Effector memory CD4-positive, alpha-beta T cell (primary cell): ENCODE measurements at regions not wholly inside any gene's neighbourhood (a gene's known extent, or its start where the extent isn't known, plus 50 kb on each side); places are given as distances from the start of the nearest gene placed in this dataset.
"Not testable (repeated sequence)": the region's sequence is repeated elsewhere in the genome, so short reads cannot be mapped to it uniquely, and the experiment has no call there.

Experiments used
- DNase-seq, 3 donors: peaks; one replicate each; pipeline ENCODE4 v3.0.0-alpha.2; 2020
- H3K27ac ChIP-seq: 2 replicates; pipeline ENCODE4 v1.7.0; 2013; ENCODE audit warnings: mild to moderate bottlenecking, low read length, moderate library complexity; ENCODE audit not compliant: insufficient read depth, poor library complexity, severe bottlenecking
- H3K27me3 ChIP-seq: replicated peaks from 2 replicates; pipeline ENCODE4 v1.7.0; 2013; ENCODE audit warnings: mild to moderate bottlenecking, low read length; ENCODE audit not compliant: insufficient read depth, control insufficient read depth, poor library complexity, severe bottlenecking
- H3K36me3 ChIP-seq: 2 replicates; pipeline ENCODE4 v1.7.0; 2013; ENCODE audit warnings: mild to moderate bottlenecking, low read length, moderate library complexity; ENCODE audit not compliant: control insufficient read depth, insufficient read depth
- H3K4me1 ChIP-seq: 2 replicates; pipeline ENCODE4 v1.7.0; 2013; ENCODE audit warnings: low read length, mild to moderate bottlenecking; ENCODE audit not compliant: control insufficient read depth, insufficient read depth, poor library complexity, severe bottlenecking
- H3K4me3 ChIP-seq: 2 replicates; pipeline ENCODE4 v1.7.0; 2013; ENCODE audit warnings: low read length, low read depth, mild to moderate bottlenecking; ENCODE audit not compliant: insufficient read depth, poor library complexity, severe bottlenecking
- H3K9me3 ChIP-seq: 2 replicates; pipeline ENCODE4 v1.7.0; 2013; ENCODE audit warnings: mild to moderate bottlenecking, low read length, moderate library complexity; ENCODE audit not compliant: control insufficient read depth

DNA sequence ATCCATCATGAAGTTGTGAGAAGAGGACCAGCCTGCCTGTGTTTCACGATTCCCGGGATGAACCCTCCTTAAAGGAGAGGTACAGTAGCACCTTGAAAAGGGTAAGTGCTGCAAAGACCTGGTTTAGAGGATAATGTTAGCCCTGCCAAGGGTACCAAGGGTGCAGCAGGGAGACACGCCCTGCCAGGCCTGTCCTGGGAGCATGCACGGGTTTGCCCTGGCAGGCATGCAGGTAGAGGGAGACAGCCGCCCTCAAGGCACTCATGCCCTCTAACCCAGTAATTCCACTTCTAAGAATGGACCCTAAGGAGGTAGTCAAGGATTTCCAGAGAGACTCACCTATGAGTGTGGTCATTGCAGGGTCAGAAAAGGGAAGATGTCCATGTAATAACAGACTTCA lies 65.0 kb downstream of the DIO3 start:
- H3K36me3 ChIP-seq = no peaks in the 10 kb centered on the region
- peaks cover 9% of the 10 kb centered on the region for H3K4me1 ChIP-seq
- no peaks in the 10 kb centered on the region for H3K27me3 ChIP-seq
- H3K27ac ChIP-seq = no peak overlapping the region
- no peak for DNase-seq
- no peaks in the 10 kb centered on the region for H3K9me3 ChIP-seq
- no peak overlapping the region for H3K4me3 ChIP-seq

DNA sequence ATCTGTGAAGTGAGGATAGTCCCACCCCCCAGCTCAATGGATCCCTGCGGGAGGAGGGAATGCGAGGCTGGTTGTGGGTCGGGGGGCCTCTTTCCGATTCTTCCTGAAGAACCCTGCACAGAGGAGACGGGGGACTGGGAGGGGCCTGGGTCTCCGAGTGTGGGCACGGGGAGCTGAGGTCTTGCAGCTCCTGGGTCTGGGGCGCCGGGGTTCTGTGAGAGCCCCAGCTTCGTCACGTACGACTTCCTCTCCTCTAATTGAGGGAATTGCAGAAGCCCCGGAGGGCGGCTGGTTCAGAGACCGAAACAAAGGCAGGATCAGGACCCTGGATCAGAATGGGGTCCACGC lies 66.6 kb downstream of the DIO3 start:
- Histone ChIP-seq H3K27ac (no peak overlapping the region), H3K9me3 (no peaks in the 10 kb centered on the region), H3K4me1 (peaks cover 9% of the 10 kb centered on the region), H3K36me3 (no peaks in the 10 kb centered on the region), H3K4me3 (no peak overlapping the region), H3K27me3 (no peaks in the 10 kb centered on the region)
- DNase-seq = no peak

DNA sequence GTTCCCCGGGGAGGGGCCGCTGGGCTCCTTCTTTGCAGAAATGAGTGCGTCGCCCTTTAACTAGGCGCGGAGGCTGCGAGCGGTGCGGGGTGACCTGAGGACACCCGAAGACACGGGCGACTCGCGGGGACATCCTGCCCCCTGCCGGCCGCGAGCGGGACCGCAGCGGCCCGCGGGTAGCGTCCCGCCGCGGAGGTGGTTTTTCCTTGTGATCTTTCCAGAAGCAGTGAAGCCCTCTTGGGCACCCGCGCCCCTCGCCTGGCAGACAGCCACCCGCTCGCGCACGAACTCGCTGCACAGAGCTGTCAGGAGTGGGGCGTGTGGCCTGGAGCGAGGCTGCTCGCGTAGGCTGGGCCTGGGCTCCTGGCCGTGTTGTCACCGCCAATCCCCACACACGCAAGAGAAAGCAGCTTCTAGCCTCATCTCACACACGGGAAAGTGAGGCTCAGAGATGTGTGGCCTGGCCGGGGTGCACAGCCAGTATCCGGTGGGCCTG lies 67.2 kb downstream of the DIO3 start:
- Histone ChIP-seq H3K4me1 (peaks cover 9% of the 10 kb centered on the region), H3K9me3 (no peaks in the 10 kb centered on the region), H3K36me3 (no peaks in the 10 kb centered on the region), H3K27me3 (no peaks in the 10 kb centered on the region), H3K27ac (no peak overlapping the region), H3K4me3 (no peak overlapping the region)
- DNase-seq = peak; percentile 39 to 47 (median 43)

DNA sequence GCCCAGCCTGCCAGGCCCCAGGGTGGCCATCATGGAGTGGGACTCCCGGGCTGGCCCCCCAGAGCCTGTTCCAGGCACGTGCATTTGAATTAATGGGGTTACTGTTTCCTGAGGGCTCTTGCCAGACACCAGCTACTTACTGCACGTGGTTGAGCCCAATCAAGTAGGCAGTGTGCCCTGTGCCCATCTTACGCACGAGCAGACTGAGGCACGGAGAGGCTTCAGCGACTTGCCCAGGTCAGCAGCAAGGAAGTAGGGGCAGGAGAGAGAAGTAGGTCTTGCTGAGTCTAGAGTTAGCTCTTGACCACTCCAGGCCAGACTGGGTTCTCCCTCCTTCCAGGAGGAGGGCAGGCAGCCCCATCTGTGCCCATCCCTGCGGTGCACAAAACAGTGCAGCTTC lies 67.7 kb downstream of the DIO3 start:
- Histone ChIP-seq H3K4me3 (no peak overlapping the region), H3K27me3 (no peaks in the 10 kb centered on the region), H3K36me3 (no peaks in the 10 kb centered on the region), H3K4me1 (peaks cover 9% of the 10 kb centered on the region), H3K9me3 (no peaks in the 10 kb centered on the region), H3K27ac (no peak overlapping the region)
- DNase-seq = no peak

DNA sequence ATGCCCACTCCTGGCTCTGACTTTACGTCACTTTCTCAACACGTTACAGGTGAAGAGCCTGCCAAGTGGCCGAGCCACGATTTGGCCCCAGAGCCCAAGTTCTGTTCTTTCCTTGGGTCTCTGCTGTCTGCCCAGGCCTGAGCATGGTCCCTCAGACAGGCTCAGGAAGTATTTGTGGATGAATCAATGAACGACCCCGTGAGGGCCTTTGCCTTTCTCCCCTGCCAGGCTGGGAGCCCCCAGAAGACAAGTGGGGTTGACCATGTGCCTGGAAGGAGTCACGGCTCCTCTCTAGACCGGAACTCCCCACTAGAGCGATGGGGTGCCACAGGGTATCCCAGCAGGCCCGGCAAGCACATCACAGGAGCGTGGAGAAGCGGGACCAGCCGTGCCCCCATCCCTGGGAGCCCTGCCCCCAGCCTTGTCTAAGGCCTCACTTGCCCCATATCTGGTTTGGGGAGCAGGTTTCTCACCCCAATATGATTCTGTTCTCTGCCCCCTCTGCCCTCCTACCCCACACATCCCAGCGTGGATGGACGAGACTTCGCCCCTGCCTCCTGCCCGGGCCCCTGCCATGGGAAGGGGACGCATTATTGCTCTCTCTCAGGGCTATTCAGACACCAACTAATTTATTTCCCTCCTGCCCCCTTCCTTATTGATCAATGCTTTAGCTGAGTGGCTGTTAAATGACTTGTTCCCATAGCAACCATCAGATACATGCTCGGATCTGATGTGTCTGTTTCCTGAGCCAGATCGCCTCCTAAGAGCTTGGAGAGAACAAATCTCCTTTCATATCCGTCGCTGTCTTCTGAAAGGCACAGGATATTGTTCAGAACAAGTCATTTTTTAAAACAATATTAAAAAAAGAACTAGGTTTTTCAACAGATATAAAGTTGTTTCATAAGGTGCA lies 69.0 kb downstream of the DIO3 start:
- H3K36me3 ChIP-seq = no peaks in the 10 kb centered on the region
- H3K4me3 ChIP-seq = no peak overlapping the region
- DNase-seq = no peak
- H3K27me3 ChIP-seq = no peaks in the 10 kb centered on the region
- no peak overlapping the region for H3K27ac ChIP-seq
- H3K4me1 ChIP-seq = peaks cover 9% of the 10 kb centered on the region
- no peaks in the 10 kb centered on the region for H3K9me3 ChIP-seq

DNA sequence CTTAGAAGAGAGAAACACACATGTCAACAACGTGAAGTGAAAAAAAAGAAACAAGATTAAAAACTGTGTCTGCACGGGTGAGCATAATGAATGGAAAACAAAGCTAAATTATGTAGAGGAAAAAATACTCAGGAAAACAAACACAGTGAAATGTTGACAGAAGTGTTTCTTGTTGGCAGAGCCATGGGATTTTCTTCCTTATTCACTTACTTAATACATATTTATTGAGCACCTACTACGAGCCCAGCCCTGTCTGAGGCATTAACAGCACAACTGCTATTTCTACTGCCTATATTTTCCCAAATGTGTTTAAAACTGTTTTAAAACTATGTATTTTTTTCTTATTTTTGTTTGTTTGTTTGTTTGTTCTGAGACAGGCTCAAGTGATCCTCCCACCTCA lies 69.9 kb downstream of the DIO3 start:
- no peaks in the 10 kb centered on the region for H3K27me3 ChIP-seq

DNA sequence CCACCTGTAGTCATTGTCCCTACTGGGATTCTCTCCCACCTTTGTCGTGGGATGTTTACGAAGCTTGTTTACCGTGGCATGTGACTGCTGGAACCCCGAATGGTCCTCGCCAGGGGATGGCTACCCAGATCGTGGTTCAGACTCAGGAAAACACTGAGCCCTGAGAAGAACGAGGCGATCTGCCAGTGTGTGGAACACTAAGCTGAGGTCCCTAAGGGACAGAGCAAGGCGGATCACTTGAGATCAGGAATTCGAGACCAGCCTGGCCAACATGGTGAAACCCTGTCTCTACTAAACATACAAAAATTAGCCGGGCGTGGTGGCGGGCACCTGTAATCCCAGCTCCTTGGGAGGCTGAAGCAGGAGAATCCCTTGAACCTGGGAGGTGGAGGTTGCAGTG lies 70.7 kb downstream of the DIO3 start:
- H3K36me3 ChIP-seq, H3K4me3 ChIP-seq: not testable (repeated sequence)

More for the DNA sequence above, 69.9 kb downstream of the DIO3 start:
- Histone ChIP-seq H3K36me3 (no peaks in the 10 kb centered on the region), H3K27ac (no peak overlapping the region), H3K4me3 (no peak overlapping the region), H3K4me1 (peaks cover 9% of the 10 kb centered on the region), H3K9me3 (no peaks in the 10 kb centered on the region)
- no peak for DNase-seq

DNA sequence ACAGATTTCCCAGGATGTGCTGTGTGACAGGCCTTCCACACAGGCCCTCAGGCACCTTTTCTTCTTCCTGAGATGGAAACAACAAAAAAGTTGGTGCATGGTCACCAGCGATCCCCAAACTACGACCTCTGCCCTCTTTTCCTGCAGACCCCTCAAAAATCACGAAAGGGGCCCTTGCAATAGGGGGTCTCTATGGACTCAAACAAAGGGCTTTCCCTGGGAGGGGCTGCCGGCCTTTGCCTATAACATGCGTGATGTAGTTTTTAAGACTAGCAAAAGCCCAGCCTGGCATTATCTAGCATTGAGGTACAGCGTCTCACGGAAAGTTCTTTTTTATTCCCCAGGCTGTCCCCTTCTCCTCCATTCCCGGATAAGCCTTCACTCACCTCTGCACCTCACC lies 71.2 kb downstream of the DIO3 start:
- DNase-seq = no peak
- Histone ChIP-seq H3K4me1 (peaks cover 9% of the 10 kb centered on the region), H3K36me3 (no peaks in the 10 kb centered on the region), H3K9me3 (no peaks in the 10 kb centered on the region), H3K4me3 (no peak overlapping the region), H3K27ac (no peak overlapping the region), H3K27me3 (no peaks in the 10 kb centered on the region)

More for the DNA sequence above, 70.7 kb downstream of the DIO3 start:
- H3K4me1 ChIP-seq, DNase-seq, H3K9me3 ChIP-seq, H3K27ac ChIP-seq, H3K27me3 ChIP-seq: not testable (repeated sequence)

DNA sequence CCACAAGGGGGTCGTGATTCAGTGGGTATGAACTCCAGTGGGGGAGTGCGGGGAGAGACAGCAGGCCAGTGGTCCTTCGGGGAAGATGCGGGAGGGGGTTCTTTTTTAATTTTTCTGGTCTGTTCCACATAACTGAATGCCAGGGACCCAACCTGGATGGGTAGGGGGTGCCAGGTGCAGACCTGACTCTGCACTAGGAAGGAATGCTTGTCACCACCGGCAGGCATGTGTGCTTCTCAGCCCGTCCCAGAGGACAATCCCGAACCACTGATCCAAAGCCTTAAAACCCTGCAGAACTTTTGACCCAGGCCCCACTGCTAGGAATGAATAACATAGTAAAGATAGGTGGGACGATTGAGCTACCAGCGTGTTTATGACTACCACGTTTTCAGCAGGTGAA lies 72.0 kb downstream of the DIO3 start:
- Histone ChIP-seq H3K27ac (no peak overlapping the region), H3K9me3 (no peaks in the 10 kb centered on the region), H3K4me1 (peaks cover 5% of the 10 kb centered on the region), H3K4me3 (no peak overlapping the region), H3K36me3 (no peaks in the 10 kb centered on the region), H3K27me3 (no peaks in the 10 kb centered on the region)
- DNase-seq = no peak

DNA sequence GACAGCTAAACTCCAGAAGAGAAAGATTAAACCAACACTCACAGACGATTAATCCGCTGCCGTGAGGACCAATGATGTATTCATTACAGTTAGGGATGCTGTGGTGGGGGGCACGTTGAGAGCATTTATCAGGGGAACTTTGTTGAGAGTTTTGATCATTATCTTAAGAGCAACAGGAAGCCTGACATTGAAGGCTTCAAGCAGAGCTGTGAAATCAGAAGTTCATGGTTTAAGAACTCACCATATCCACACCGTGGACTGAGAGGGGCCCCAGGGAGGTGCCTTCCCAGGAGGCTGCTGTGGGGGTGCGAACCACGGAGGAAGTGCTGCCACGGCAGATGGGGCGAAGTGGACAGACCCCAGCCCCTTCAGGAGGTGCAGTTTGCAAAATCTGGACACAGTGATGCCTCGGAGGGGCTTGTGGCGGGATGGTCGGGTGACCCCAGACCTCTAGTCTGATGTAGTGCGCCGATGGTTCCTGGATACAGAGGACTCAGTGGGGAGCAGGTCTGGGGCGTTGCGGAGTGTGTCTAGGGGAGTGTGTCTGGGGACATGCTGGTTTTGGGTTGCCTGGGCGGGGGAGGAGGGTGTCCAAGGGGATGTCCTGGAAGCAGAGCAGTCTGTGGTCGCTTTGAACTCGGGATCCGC lies 73.0 kb downstream of the DIO3 start:
- Histone ChIP-seq H3K27me3 (no peaks in the 10 kb centered on the region), H3K4me3 (no peak overlapping the region), H3K4me1 (no peaks in the 10 kb centered on the region), H3K36me3 (no peaks in the 10 kb centered on the region), H3K9me3 (no peaks in the 10 kb centered on the region), H3K27ac (no peak overlapping the region)
- no peak for DNase-seq
